H9 (cell line): ENCODE measurements at regions not wholly inside any gene's neighbourhood (a gene's known extent, or its start where the extent isn't known, plus 50 kb on each side); places are given as distances from the start of the nearest gene placed in this dataset.

Experiments used
- DNase-seq: peaks from one replicate; pipeline ENCODE4 v3.0.0-alpha.2; 2017
- H2AFZ ChIP-seq: one replicate; pipeline ENCODE4 v1.6.1; 2013; ENCODE audit warnings: mild to moderate bottlenecking, low read length, control low read depth, moderate library complexity
- H2AK5ac ChIP-seq: 2 replicates; pipeline ENCODE4 v1.6.1; 2013; ENCODE audit warnings: low read length, control low read depth, mixed read lengths; ENCODE audit not compliant: insufficient read length
- H2BK120ac ChIP-seq: one replicate; pipeline ENCODE4 v1.6.1; 2013; ENCODE audit warnings: low read depth, mild to moderate bottlenecking, low read length, control low read depth, inconsistent platforms; ENCODE audit not compliant: poor library complexity, severe bottlenecking
- H2BK12ac ChIP-seq: 2 replicates; pipeline ENCODE4 v1.6.1; 2013; ENCODE audit warnings: low read length, control low read depth, mixed read lengths, low read depth; ENCODE audit not compliant: insufficient read length
- H2BK15ac ChIP-seq: 2 replicates; pipeline ENCODE4 v1.6.1; 2013; ENCODE audit warnings: low read depth, low read length, control low read depth
- H2BK20ac ChIP-seq: one replicate; pipeline ENCODE4 v1.6.1; 2013; ENCODE audit warnings: low read depth, mild to moderate bottlenecking, low read length, control low read depth, inconsistent platforms; ENCODE audit not compliant: poor library complexity, severe bottlenecking
- H2BK5ac ChIP-seq: 2 replicates; pipeline ENCODE4 v1.6.1; 2013; ENCODE audit warnings: low read length, control low read depth, mixed read lengths; ENCODE audit not compliant: insufficient read length
- H3K14ac ChIP-seq: 2 replicates; pipeline ENCODE4 v1.6.1; 2013; ENCODE audit warnings: low read length, control low read depth; ENCODE audit not compliant: insufficient read depth
- H3K18ac ChIP-seq: 2 replicates; pipeline ENCODE4 v1.6.1; 2013; ENCODE audit warnings: low read depth, mild to moderate bottlenecking, mixed read lengths, low read length, control low read depth; ENCODE audit not compliant: insufficient read length
- H3K23ac ChIP-seq: 2 replicates; pipeline ENCODE4 v1.6.1; 2013; ENCODE audit warnings: low read length, control low read depth, mixed read lengths, low read depth; ENCODE audit not compliant: insufficient read length
- H3K23me2 ChIP-seq: 2 replicates; pipeline ENCODE4 v1.6.1; 2013; ENCODE audit warnings: low read depth, mild to moderate bottlenecking, mixed read lengths, low read length, control low read depth; ENCODE audit not compliant: insufficient read length, poor library complexity, severe bottlenecking
- H3K27ac ChIP-seq: 2 replicates; pipeline ENCODE4 v1.5.1; 2013; ENCODE audit warnings: low read length, control low read depth, mixed read lengths, low read depth; ENCODE audit not compliant: insufficient read length
- H3K27me3 ChIP-seq: 2 replicates; pipeline ENCODE4 v1.6.1; 2013; ENCODE audit warnings: low read length, control low read depth, inconsistent platforms; ENCODE audit not compliant: insufficient read depth
- H3K4ac ChIP-seq: 2 replicates; pipeline ENCODE4 v1.6.1; 2013; ENCODE audit warnings: low read depth, mild to moderate bottlenecking, control low read depth, inconsistent platforms, low read length, moderate library complexity
- H3K4me1 ChIP-seq: 2 replicates; pipeline ENCODE4 v1.6.1; 2013; ENCODE audit warnings: low read length, control low read depth, inconsistent platforms; ENCODE audit not compliant: insufficient read depth
- H3K4me2 ChIP-seq: 2 replicates; pipeline ENCODE4 v1.6.1; 2013; ENCODE audit warnings: low read length, control low read depth, mixed read lengths; ENCODE audit not compliant: insufficient read length, insufficient read depth
- H3K56ac ChIP-seq: 2 replicates; pipeline ENCODE4 v1.6.1; 2013; ENCODE audit warnings: low read depth, mild to moderate bottlenecking, mixed read lengths, low read length, control low read depth; ENCODE audit not compliant: insufficient read length
- H3K79me1 ChIP-seq: 2 replicates; pipeline ENCODE4 v1.6.1; 2013; ENCODE audit warnings: low read depth, mild to moderate bottlenecking, moderate library complexity, low read length, control low read depth, inconsistent platforms; ENCODE audit not compliant: insufficient read depth, poor library complexity, severe bottlenecking
- H3K79me2 ChIP-seq: 2 replicates; pipeline ENCODE4 v1.6.1; 2013; ENCODE audit warnings: low read length, control low read depth, inconsistent platforms; ENCODE audit not compliant: insufficient read depth
- H3K9ac ChIP-seq: 2 replicates; pipeline ENCODE4 v1.6.1; 2013; ENCODE audit warnings: low read length, control low read depth, mixed read lengths; ENCODE audit not compliant: insufficient read length; ENCODE audit errors: extremely low read depth
- H3K9me3 ChIP-seq: one replicate; pipeline ENCODE4 v1.6.1; 2013; ENCODE audit warnings: low read depth, low read length, inconsistent platforms; ENCODE audit not compliant: control insufficient read depth
- H3T11ph ChIP-seq: one replicate; pipeline ENCODE4 v1.6.1; 2013; ENCODE audit warnings: mild to moderate bottlenecking, low read length, control low read depth, inconsistent platforms
- H4K20me1 ChIP-seq: one replicate; pipeline ENCODE4 v1.6.1; 2013; ENCODE audit not compliant: control insufficient read depth, insufficient read length, insufficient read depth
- H4K5ac ChIP-seq: 2 replicates; pipeline ENCODE4 v1.6.1; 2013; ENCODE audit warnings: low read depth, mild to moderate bottlenecking, mixed read lengths, low read length, control low read depth; ENCODE audit not compliant: insufficient read length
- H4K8ac ChIP-seq: replicated peaks from 2 replicates; pipeline ENCODE4 v1.6.1; 2013; ENCODE audit warnings: low read length, control low read depth, mixed read lengths, low read depth; ENCODE audit not compliant: insufficient read length
- H4K91ac ChIP-seq: 2 replicates; pipeline ENCODE4 v1.6.1; 2013; ENCODE audit warnings: low read depth, mild to moderate bottlenecking, moderate library complexity, mixed read lengths, low read length, control low read depth; ENCODE audit not compliant: insufficient read length
- H3K27ac Mint-ChIP-seq, 3 experiments: 2 replicates in 2 of 3; 3 replicates in 1 of 3; pipeline ENCODE4 v1.8.0; 2020 to 2021; ENCODE audit warnings: mixed read lengths in 3 of 3, mild to moderate bottlenecking in 1 of 3, moderate library complexity in 1 of 3
- H3K27me3 Mint-ChIP-seq: 2 replicates; pipeline ENCODE4 v1.8.0; 2021; ENCODE audit warnings: low read depth, mild to moderate bottlenecking, moderate library complexity, mixed read lengths
- H3K36me3 Mint-ChIP-seq, 3 experiments: 2 replicates in 2 of 3; 3 replicates in 1 of 3; pipeline ENCODE4 v1.8.0; 2020 to 2021; ENCODE audit warnings: low read depth in 3 of 3, mixed read lengths in 3 of 3; ENCODE audit not compliant: insufficient read depth in 1 of 3
- H3K4me1 Mint-ChIP-seq, 2 experiments: 2 replicates each; pipeline ENCODE4 v1.8.0; 2020; ENCODE audit warnings: mixed read lengths in 2 of 2
- H3K4me3 Mint-ChIP-seq, 2 experiments: 2 replicates in 1 of 2; 3 replicates in 1 of 2; pipeline ENCODE4 v1.8.0; 2020 to 2021; ENCODE audit warnings: mild to moderate bottlenecking in 2 of 2, mixed read lengths in 2 of 2, moderate library complexity in 1 of 2
- H3K9me3 Mint-ChIP-seq, 2 experiments: 2 replicates in 1 of 2; 3 replicates in 1 of 2; pipeline ENCODE4 v1.8.0; 2020; ENCODE audit warnings: mild to moderate bottlenecking in 2 of 2, mixed read lengths in 2 of 2, moderate library complexity in 1 of 2
- CTCF ChIP-seq: fragments of 200-600 bp; sonication (generic); conservative IDR thresholded peaks from 3 replicates; pipeline ENCODE4 v1.8.0; 2021; ENCODE audit warnings: antibody characterized with exemption, mild to moderate bottlenecking
- WGBS: extraction: QIAGEN DNeasy Blood & Tissue Kit; methylation state at CpG from one replicate; pipeline ENCODE4 v1.1.7; 2013; ENCODE audit warnings: missing lambda C conversion rate, low lambda C conversion rate, mixed read lengths; ENCODE audit not compliant: insufficient read length; ENCODE audit errors: extremely low coverage; 5-methylcytosine and 5-hydroxymethylcytosine counted together

GRCh38 chr5:61683148-61683547, 351.1 kb downstream of the ZSWIM6 start:
- Histone ChIP-seq H3K14ac (no peak overlapping the region), H4K8ac (no peak overlapping the region), H2BK20ac (no peak overlapping the region), H2BK15ac (no peak overlapping the region), H4K5ac (no peak overlapping the region), H3K27ac (no peak overlapping the region), H2AK5ac (no peak overlapping the region), H3K79me2 (no peaks in the 10 kb centered on the region), H3K4me2 (no peak overlapping the region), H3K4ac (no peak overlapping the region), H2BK5ac (no peak overlapping the region), H3K18ac (no peak overlapping the region), H3K4me1 (no peaks in the 10 kb centered on the region; the same call in 1 of the 2 replicates), H3K23me2 (no peaks in the 10 kb centered on the region), H3K23ac (no peak overlapping the region), H3K9ac (no peak overlapping the region), H3T11ph (no peak overlapping the region), H2BK12ac (no peak overlapping the region), H3K9me3 (no peaks in the 10 kb centered on the region), H4K91ac (no peak overlapping the region), H2AFZ (no peak overlapping the region), H3K79me1 (no peaks in the 10 kb centered on the region), H3K56ac (no peak overlapping the region), H4K20me1 (no peaks in the 10 kb centered on the region), H2BK120ac (no peak overlapping the region), H3K27me3 (no peaks in the 10 kb centered on the region)
- Mint-ChIP-seq H3K4me3 (no peak overlapping the region), H3K36me3 (no peaks in the 10 kb centered on the region), H3K27me3 (no peaks in the 10 kb centered on the region; the same call in none of the 2 replicates), H3K4me1 (peaks cover 13 to 16% of the 10 kb centered on the region in 2 experiments), H3K27ac (no peak overlapping the region), H3K9me3 (no peaks in the 10 kb centered on the region)
- TF ChIP-seq CTCF: no peak
- WGBS: no CpG with 5 or more reads among the region's 5 CpGs
- DNase-seq: no peak
